H9 (cell line): ENCODE measurements at regions not wholly inside any gene's neighbourhood (a gene's known extent, or its start where the extent isn't known, plus 50 kb on each side); places are given as distances from the start of the nearest gene placed in this dataset.

Experiments
- DNase-seq: peaks from one replicate; pipeline ENCODE4 v3.0.0-alpha.2; 2017
- H2AFZ ChIP-seq: one replicate; pipeline ENCODE4 v1.6.1; 2013; ENCODE audit warnings: mild to moderate bottlenecking, low read length, control low read depth, moderate library complexity
- H2AK5ac ChIP-seq: 2 replicates; pipeline ENCODE4 v1.6.1; 2013; ENCODE audit warnings: low read length, control low read depth, mixed read lengths; ENCODE audit not compliant: insufficient read length
- H2BK120ac ChIP-seq: one replicate; pipeline ENCODE4 v1.6.1; 2013; ENCODE audit warnings: low read depth, mild to moderate bottlenecking, low read length, control low read depth, inconsistent platforms; ENCODE audit not compliant: poor library complexity, severe bottlenecking
- H2BK12ac ChIP-seq: 2 replicates; pipeline ENCODE4 v1.6.1; 2013; ENCODE audit warnings: low read length, control low read depth, mixed read lengths, low read depth; ENCODE audit not compliant: insufficient read length
- H2BK15ac ChIP-seq: 2 replicates; pipeline ENCODE4 v1.6.1; 2013; ENCODE audit warnings: low read depth, low read length, control low read depth
- H2BK20ac ChIP-seq: one replicate; pipeline ENCODE4 v1.6.1; 2013; ENCODE audit warnings: low read depth, mild to moderate bottlenecking, low read length, control low read depth, inconsistent platforms; ENCODE audit not compliant: poor library complexity, severe bottlenecking
- H2BK5ac ChIP-seq: 2 replicates; pipeline ENCODE4 v1.6.1; 2013; ENCODE audit warnings: low read length, control low read depth, mixed read lengths; ENCODE audit not compliant: insufficient read length
- H3K14ac ChIP-seq: 2 replicates; pipeline ENCODE4 v1.6.1; 2013; ENCODE audit warnings: low read length, control low read depth; ENCODE audit not compliant: insufficient read depth
- H3K18ac ChIP-seq: 2 replicates; pipeline ENCODE4 v1.6.1; 2013; ENCODE audit warnings: low read depth, mild to moderate bottlenecking, mixed read lengths, low read length, control low read depth; ENCODE audit not compliant: insufficient read length
- H3K23ac ChIP-seq: 2 replicates; pipeline ENCODE4 v1.6.1; 2013; ENCODE audit warnings: low read length, control low read depth, mixed read lengths, low read depth; ENCODE audit not compliant: insufficient read length
- H3K23me2 ChIP-seq: 2 replicates; pipeline ENCODE4 v1.6.1; 2013; ENCODE audit warnings: low read depth, mild to moderate bottlenecking, mixed read lengths, low read length, control low read depth; ENCODE audit not compliant: insufficient read length, poor library complexity, severe bottlenecking
- H3K27ac ChIP-seq: 2 replicates; pipeline ENCODE4 v1.5.1; 2013; ENCODE audit warnings: low read length, control low read depth, mixed read lengths, low read depth; ENCODE audit not compliant: insufficient read length
- H3K27me3 ChIP-seq: 2 replicates; pipeline ENCODE4 v1.6.1; 2013; ENCODE audit warnings: low read length, control low read depth, inconsistent platforms; ENCODE audit not compliant: insufficient read depth
- H3K4ac ChIP-seq: 2 replicates; pipeline ENCODE4 v1.6.1; 2013; ENCODE audit warnings: low read depth, mild to moderate bottlenecking, control low read depth, inconsistent platforms, low read length, moderate library complexity
- H3K4me1 ChIP-seq: 2 replicates; pipeline ENCODE4 v1.6.1; 2013; ENCODE audit warnings: low read length, control low read depth, inconsistent platforms; ENCODE audit not compliant: insufficient read depth
- H3K4me2 ChIP-seq: 2 replicates; pipeline ENCODE4 v1.6.1; 2013; ENCODE audit warnings: low read length, control low read depth, mixed read lengths; ENCODE audit not compliant: insufficient read length, insufficient read depth
- H3K56ac ChIP-seq: 2 replicates; pipeline ENCODE4 v1.6.1; 2013; ENCODE audit warnings: low read depth, mild to moderate bottlenecking, mixed read lengths, low read length, control low read depth; ENCODE audit not compliant: insufficient read length
- H3K79me1 ChIP-seq: 2 replicates; pipeline ENCODE4 v1.6.1; 2013; ENCODE audit warnings: low read depth, mild to moderate bottlenecking, moderate library complexity, low read length, control low read depth, inconsistent platforms; ENCODE audit not compliant: insufficient read depth, poor library complexity, severe bottlenecking
- H3K79me2 ChIP-seq: 2 replicates; pipeline ENCODE4 v1.6.1; 2013; ENCODE audit warnings: low read length, control low read depth, inconsistent platforms; ENCODE audit not compliant: insufficient read depth
- H3K9ac ChIP-seq: 2 replicates; pipeline ENCODE4 v1.6.1; 2013; ENCODE audit warnings: low read length, control low read depth, mixed read lengths; ENCODE audit not compliant: insufficient read length; ENCODE audit errors: extremely low read depth
- H3K9me3 ChIP-seq: one replicate; pipeline ENCODE4 v1.6.1; 2013; ENCODE audit warnings: low read depth, low read length, inconsistent platforms; ENCODE audit not compliant: control insufficient read depth
- H3T11ph ChIP-seq: one replicate; pipeline ENCODE4 v1.6.1; 2013; ENCODE audit warnings: mild to moderate bottlenecking, low read length, control low read depth, inconsistent platforms
- H4K20me1 ChIP-seq: one replicate; pipeline ENCODE4 v1.6.1; 2013; ENCODE audit not compliant: control insufficient read depth, insufficient read length, insufficient read depth
- H4K5ac ChIP-seq: 2 replicates; pipeline ENCODE4 v1.6.1; 2013; ENCODE audit warnings: low read depth, mild to moderate bottlenecking, mixed read lengths, low read length, control low read depth; ENCODE audit not compliant: insufficient read length
- H4K8ac ChIP-seq: replicated peaks from 2 replicates; pipeline ENCODE4 v1.6.1; 2013; ENCODE audit warnings: low read length, control low read depth, mixed read lengths, low read depth; ENCODE audit not compliant: insufficient read length
- H4K91ac ChIP-seq: 2 replicates; pipeline ENCODE4 v1.6.1; 2013; ENCODE audit warnings: low read depth, mild to moderate bottlenecking, moderate library complexity, mixed read lengths, low read length, control low read depth; ENCODE audit not compliant: insufficient read length
- H3K27ac Mint-ChIP-seq, 3 experiments: 2 replicates in 2 of 3; 3 replicates in 1 of 3; pipeline ENCODE4 v1.8.0; 2020 to 2021; ENCODE audit warnings: mixed read lengths in 3 of 3, mild to moderate bottlenecking in 1 of 3, moderate library complexity in 1 of 3
- H3K27me3 Mint-ChIP-seq: 2 replicates; pipeline ENCODE4 v1.8.0; 2021; ENCODE audit warnings: low read depth, mild to moderate bottlenecking, moderate library complexity, mixed read lengths
- H3K36me3 Mint-ChIP-seq, 3 experiments: 2 replicates in 2 of 3; 3 replicates in 1 of 3; pipeline ENCODE4 v1.8.0; 2020 to 2021; ENCODE audit warnings: low read depth in 3 of 3, mixed read lengths in 3 of 3; ENCODE audit not compliant: insufficient read depth in 1 of 3
- H3K4me1 Mint-ChIP-seq, 2 experiments: 2 replicates each; pipeline ENCODE4 v1.8.0; 2020; ENCODE audit warnings: mixed read lengths in 2 of 2
- H3K4me3 Mint-ChIP-seq, 2 experiments: 2 replicates in 1 of 2; 3 replicates in 1 of 2; pipeline ENCODE4 v1.8.0; 2020 to 2021; ENCODE audit warnings: mild to moderate bottlenecking in 2 of 2, mixed read lengths in 2 of 2, moderate library complexity in 1 of 2
- H3K9me3 Mint-ChIP-seq, 2 experiments: 2 replicates in 1 of 2; 3 replicates in 1 of 2; pipeline ENCODE4 v1.8.0; 2020; ENCODE audit warnings: mild to moderate bottlenecking in 2 of 2, mixed read lengths in 2 of 2, moderate library complexity in 1 of 2
- WGBS: extraction: QIAGEN DNeasy Blood & Tissue Kit; methylation state at CpG from one replicate; pipeline ENCODE4 v1.1.7; 2013; ENCODE audit warnings: missing lambda C conversion rate, low lambda C conversion rate, mixed read lengths; ENCODE audit not compliant: insufficient read length; ENCODE audit errors: extremely low coverage; 5-methylcytosine and 5-hydroxymethylcytosine counted together
- TF ChIP-seq, protein P1 (sequence below): fragments of 200-600 bp; sonication (generic); conservative IDR thresholded peaks from 3 replicates; pipeline ENCODE4 v1.8.0; 2021; ENCODE audit warnings: antibody characterized with exemption, mild to moderate bottlenecking

DNA sequence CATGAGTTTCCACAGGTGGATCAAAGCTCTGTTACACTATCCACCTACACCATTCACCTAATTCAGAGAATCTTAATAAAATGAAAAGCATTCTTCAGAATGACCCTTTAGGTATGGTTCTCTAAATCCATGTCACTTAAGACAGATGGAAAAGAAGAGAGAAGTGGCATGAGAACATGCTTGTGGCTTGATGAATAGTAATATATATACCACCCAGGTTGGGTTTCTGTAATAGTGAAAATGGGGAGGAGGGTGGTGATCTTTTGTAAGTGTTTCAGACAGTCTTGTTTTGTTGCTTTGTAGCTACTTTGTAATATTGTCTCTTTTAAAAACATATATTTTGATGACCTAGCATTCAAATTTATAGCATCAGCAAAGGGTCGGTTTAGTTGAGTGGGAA lies 469.8 kb downstream of the USP25 start:
- no peak overlapping the region for H3K4me3 Mint-ChIP-seq
- no peak overlapping the region for H2BK120ac ChIP-seq
- H3K4me1 ChIP-seq, result no peaks in the 10 kb centered on the region
- H2BK20ac ChIP-seq, result no peak overlapping the region
- no peak for DNase-seq
- H3K23ac ChIP-seq, result no peak overlapping the region
- no peak overlapping the region for H3K4ac ChIP-seq
- H3K14ac ChIP-seq, result no peak overlapping the region
- H4K20me1 ChIP-seq, result no peaks in the 10 kb centered on the region
- H2BK15ac ChIP-seq, result no peak overlapping the region
- TF ChIP-seq, protein P1, sequence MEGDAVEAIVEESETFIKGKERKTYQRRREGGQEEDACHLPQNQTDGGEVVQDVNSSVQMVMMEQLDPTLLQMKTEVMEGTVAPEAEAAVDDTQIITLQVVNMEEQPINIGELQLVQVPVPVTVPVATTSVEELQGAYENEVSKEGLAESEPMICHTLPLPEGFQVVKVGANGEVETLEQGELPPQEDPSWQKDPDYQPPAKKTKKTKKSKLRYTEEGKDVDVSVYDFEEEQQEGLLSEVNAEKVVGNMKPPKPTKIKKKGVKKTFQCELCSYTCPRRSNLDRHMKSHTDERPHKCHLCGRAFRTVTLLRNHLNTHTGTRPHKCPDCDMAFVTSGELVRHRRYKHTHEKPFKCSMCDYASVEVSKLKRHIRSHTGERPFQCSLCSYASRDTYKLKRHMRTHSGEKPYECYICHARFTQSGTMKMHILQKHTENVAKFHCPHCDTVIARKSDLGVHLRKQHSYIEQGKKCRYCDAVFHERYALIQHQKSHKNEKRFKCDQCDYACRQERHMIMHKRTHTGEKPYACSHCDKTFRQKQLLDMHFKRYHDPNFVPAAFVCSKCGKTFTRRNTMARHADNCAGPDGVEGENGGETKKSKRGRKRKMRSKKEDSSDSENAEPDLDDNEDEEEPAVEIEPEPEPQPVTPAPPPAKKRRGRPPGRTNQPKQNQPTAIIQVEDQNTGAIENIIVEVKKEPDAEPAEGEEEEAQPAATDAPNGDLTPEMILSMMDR, result no peak
- H3K56ac ChIP-seq, result no peak overlapping the region
- H2BK5ac ChIP-seq, result no peak overlapping the region
- no peak overlapping the region for H2AK5ac ChIP-seq
- no peak overlapping the region for H4K5ac ChIP-seq
- peaks cover 0 to 5% of the 10 kb centered on the region in 2 experiments; a peak in 2 of 5 replicates for H3K9me3 Mint-ChIP-seq
- H3K18ac ChIP-seq, result no peak overlapping the region
- no peak overlapping the region for H3K27ac ChIP-seq
- no peaks in the 10 kb centered on the region for H3K36me3 Mint-ChIP-seq
- H3K4me2 ChIP-seq, result no peak overlapping the region
- no peaks in the 10 kb centered on the region; the same call in 1 of the 2 replicates for H3K27me3 ChIP-seq
- H4K91ac ChIP-seq, result no peak overlapping the region
- no peak overlapping the region for H3K27ac Mint-ChIP-seq
- no peak overlapping the region for H2AFZ ChIP-seq
- H3K9ac ChIP-seq, result no peak overlapping the region
- H3K23me2 ChIP-seq, result no peaks in the 10 kb centered on the region
- no peak overlapping the region for H3T11ph ChIP-seq
- H2BK12ac ChIP-seq, result no peak overlapping the region
- no CpG with 5 or more reads among the region's 1 CpG for WGBS
- no peaks in the 10 kb centered on the region for H3K79me2 ChIP-seq
- H4K8ac ChIP-seq, result no peak overlapping the region
- no peaks in the 10 kb centered on the region for H3K27me3 Mint-ChIP-seq
- H3K79me1 ChIP-seq, result no peaks in the 10 kb centered on the region
- H3K4me1 Mint-ChIP-seq, result peaks cover 0 to 2% of the 10 kb centered on the region in 2 experiments; a peak in 1 of 4 replicates
- no peaks in the 10 kb centered on the region for H3K9me3 ChIP-seq
